ENCODE measurements at regions not wholly inside any gene's neighbourhood (a gene's known extent, or its start where the extent isn't known, plus 50 kb on each side); places are given as distances from the start of the nearest gene placed in this dataset.

- no peak for ATAC-seq
- in situ Hi-C loops (cut with HindIII; ENCODE audit: extremely low pct_ligation_motif_present, low pct_unique_long_range_greater_than_20kb) (no loop called here), intact Hi-C loops (cut with micrococcal nuclease; ENCODE audit: unreplicated experiment) (no loop called here)
Measured at GRCh38 chr11:42175203-42175602, 715.8 kb upstream of the LRRC4C start.

More at GRCh38 chr11:42175203-42175602, 715.8 kb upstream of the LRRC4C start:
- ChIA-PET CTCF (ENCODE audit: low intra/inter-chr PET ratio, low total read pairs) (no interaction called here), POLR2A (no interaction called here)
- Histone ChIP-seq H2AFZ (ENCODE audit: low read length) (no peak overlapping the region), H3K27me3 (ENCODE audit: control insufficient read depth in 1 of 2, insufficient read depth in 2 of 2, low read length in 2 of 2) (no peaks in the 10 kb centered on the region), H4K20me1 (ENCODE audit: insufficient read depth, low read length) (no peaks in the 10 kb centered on the region), H3K27ac (ENCODE audit: extremely low read length, insufficient read depth, low read length) (no peak overlapping the region), H3K9me3 (ENCODE audit: low read length) (peaks cover 82% of the 10 kb centered on the region), H3K4me1 (ENCODE audit: insufficient read depth, low read length) (no peaks in the 10 kb centered on the region), H3K36me3 (replicated peaks in 1 of 2; ENCODE audit: control insufficient read depth in 1 of 2, insufficient read depth in 2 of 2, low read length in 2 of 2) (no peaks in the 10 kb centered on the region), H3K9ac (ENCODE audit: insufficient read depth, low read depth, low read length) (no peak overlapping the region), H3K4me3 (replicated peaks in 1 of 3; ENCODE audit: insufficient read depth in 1 of 3, low read depth in 2 of 3, low read length in 3 of 3) (no peak overlapping the region), H3K4me2 (ENCODE audit: low read depth, low read length) (no peak overlapping the region), H3K79me2 (ENCODE audit: insufficient read depth, low read length) (no peaks in the 10 kb centered on the region)
- FAIRE-seq (no peak), DNase-seq (ENCODE audit: low spot score) (no peak)
- BruUV-seq (replicated peaks) = no TSS peak
- 6% methylated on average over 1 of the region's 1 CpG for WGBS (ENCODE audit: low lambda C conversion rate)
- TF ChIP-seq HMGXB4 (CRISPR knock-in tag; IDR thresholded peaks at IDR 0.05; ENCODE audit: borderline replicate concordance in 1 of 2, low read depth in 1 of 2) (no peak), ZNF749 (CRISPR knock-in tag; IDR thresholded peaks at IDR 0.05; ENCODE audit: borderline replicate concordance) (no peak), ZBTB21 (CRISPR knock-in tag; IDR thresholded peaks at IDR 0.05) (no peak), HOXA9 (CRISPR knock-in tag; IDR thresholded peaks at IDR 0.05; ENCODE audit: borderline replicate concordance) (no peak), FOXO4 (CRISPR knock-in tag; conservative IDR thresholded peaks at IDR 0.05) (no peak), ZNF557 (CRISPR knock-in tag; IDR thresholded peaks at IDR 0.05) (no peak), KDM1A (CRISPR knock-in tag; IDR thresholded peaks at IDR 0.05) (no peak), ZNF546 (CRISPR knock-in tag; conservative IDR thresholded peaks at IDR 0.05) (no peak), ZNF619 (CRISPR knock-in tag; IDR thresholded peaks at IDR 0.05) (no peak), ZNF512B (CRISPR knock-in tag; IDR thresholded peaks at IDR 0.05; ENCODE audit: borderline replicate concordance) (no peak), JUND (CRISPR knock-in tag; IDR thresholded peaks at IDR 0.05) (no peak), NR2F1 (CRISPR knock-in tag; IDR thresholded peaks at IDR 0.05) (no peak), ZBTB7A (CRISPR knock-in tag; IDR thresholded peaks at IDR 0.05) (no peak), ZBTB7B (CRISPR knock-in tag; IDR thresholded peaks at IDR 0.05) (no peak), ZFX (CRISPR knock-in tag; IDR thresholded peaks at IDR 0.05; ENCODE audit: low read depth) (no peak), ZNF740 (CRISPR knock-in tag; IDR thresholded peaks at IDR 0.05) (no peak), KLF13 (CRISPR knock-in tag; IDR thresholded peaks at IDR 0.05) (no peak), ZSCAN5A (CRISPR knock-in tag; IDR thresholded peaks at IDR 0.05; ENCODE audit: borderline replicate concordance) (no peak), HCFC1 (IDR thresholded peaks at IDR 0.05; ENCODE audit: low read depth, low read length) (no peak)
